ENCODE measurements at regions not wholly inside any gene's neighbourhood (a gene's known extent, or its start where the extent isn't known, plus 50 kb on each side); places are given as distances from the start of the nearest gene placed in this dataset.
"Not testable (repeated sequence)": the region's sequence is repeated elsewhere in the genome, so short reads cannot be mapped to it uniquely, and the experiment has no call there.

GRCh38 chr6:14291331-14291730, 173.8 kb downstream of the CD83 start:
- Histone ChIP-seq H3K4me3 (no peak overlapping the region), H3K4me1 (ENCODE audit: insufficient read depth) (no peaks in the 10 kb centered on the region), H3K27ac (no peak overlapping the region), H3K9me3 (no peaks in the 10 kb centered on the region), H3K27me3 (no peaks in the 10 kb centered on the region), H3K36me3 (no peaks in the 10 kb centered on the region)
- intact Hi-C loops (cut with DNase I), result no loop called here
- WGBS, 3 donors, result 93% methylated on average over 3 of the region's 3 CpGs
- DNase-seq, result no peak
- TF ChIP-seq EP300 (IDR thresholded peaks at IDR 0.05) (no peak), CTCF (IDR thresholded peaks at IDR 0.05) (no peak), POLR2A (IDR thresholded peaks at IDR 0.05) (no peak)

- Histone ChIP-seq H3K27me3 (no peaks in the 10 kb centered on the region), H3K9me3 (no peaks in the 10 kb centered on the region), H3K27ac (no peak overlapping the region), H3K4me3 (no peak overlapping the region), H3K4me1 (ENCODE audit: insufficient read depth) (no peaks in the 10 kb centered on the region), H3K36me3 (no peaks in the 10 kb centered on the region)
- TF ChIP-seq CTCF (IDR thresholded peaks at IDR 0.05), result no peak
- no peak for DNase-seq
- 90 to 94% (median 92%) methylated on average over 3 of the region's 3 CpGs for WGBS, 3 donors
- intact Hi-C loops (cut with DNase I), result no loop called here
These were observed 174.5 kb downstream of the CD83 start for GRCh38 chr6:14292119-14292518.

- Histone ChIP-seq H3K27ac (no peak overlapping the region), H3K27me3 (no peaks in the 10 kb centered on the region), H3K36me3 (no peaks in the 10 kb centered on the region), H3K4me1 (ENCODE audit: insufficient read depth) (no peaks in the 10 kb centered on the region), H3K4me3 (no peak overlapping the region), H3K9me3 (no peaks in the 10 kb centered on the region)
- no peak for DNase-seq
- 94 to 98% (median 96%) methylated on average over 4 of the region's 4 CpGs for WGBS, 3 donors
- TF ChIP-seq EP300 (IDR thresholded peaks at IDR 0.05) (no peak), CTCF (IDR thresholded peaks at IDR 0.05) (no peak), POLR2A (IDR thresholded peaks at IDR 0.05) (no peak)
- intact Hi-C loops (cut with DNase I), result no loop called here
These were observed 176.8 kb downstream of the CD83 start for GRCh38 chr6:14294270-14294951.

GRCh38 chr6:14296698-14297097, 179.1 kb downstream of the CD83 start:
- H3K4me1 ChIP-seq (ENCODE audit: insufficient read depth); H3K36me3 ChIP-seq; H3K4me3 ChIP-seq; H3K27me3 ChIP-seq; H3K27ac ChIP-seq; intact Hi-C loops (cut with DNase I); H3K9me3 ChIP-seq; DNase-seq: not testable (repeated sequence)
- WGBS, 3 donors, result 88 to 92% (median 91%) methylated on average over 6 of the region's 6 CpGs

- H3K36me3 ChIP-seq; H3K27ac ChIP-seq; H3K4me1 ChIP-seq (ENCODE audit: insufficient read depth); DNase-seq; H3K9me3 ChIP-seq; H3K4me3 ChIP-seq; intact Hi-C loops (cut with DNase I); H3K27me3 ChIP-seq: not testable (repeated sequence)
- WGBS, 3 donors, result 97 to 100% (median 97%) methylated on average over 7 of the region's 7 CpGs
These were observed 179.5 kb downstream of the CD83 start for GRCh38 chr6:14297118-14297517.

GRCh38 chr6:14300189-14300588, 182.6 kb downstream of the CD83 start:
- DNase-seq; intact Hi-C loops (cut with DNase I); H3K4me3 ChIP-seq; H3K27ac ChIP-seq; H3K4me1 ChIP-seq (ENCODE audit: insufficient read depth); H3K36me3 ChIP-seq; H3K27me3 ChIP-seq; H3K9me3 ChIP-seq: not testable (repeated sequence)
- 93 to 96% (median 95%) methylated on average over 16 of the region's 16 CpGs for WGBS, 3 donors

GRCh38 chr6:14300721-14301120, 183.1 kb downstream of the CD83 start:
- WGBS, 3 donors, result 72 to 79% (median 77%) methylated on average over 4 to 9 of the region's 9 CpGs
- intact Hi-C loops (cut with DNase I); DNase-seq; H3K9me3 ChIP-seq; H3K36me3 ChIP-seq; H3K4me1 ChIP-seq (ENCODE audit: insufficient read depth); H3K27ac ChIP-seq; H3K4me3 ChIP-seq; H3K27me3 ChIP-seq: not testable (repeated sequence)

- H3K4me3 ChIP-seq; H3K27me3 ChIP-seq; H3K4me1 ChIP-seq (ENCODE audit: insufficient read depth); intact Hi-C loops (cut with DNase I); H3K9me3 ChIP-seq; DNase-seq; H3K27ac ChIP-seq; H3K36me3 ChIP-seq: not testable (repeated sequence)
- 93 to 96% (median 95%) methylated on average over 9 of the region's 9 CpGs for WGBS, 3 donors
These were observed 183.9 kb downstream of the CD83 start for GRCh38 chr6:14301477-14301876.
